K562 (cell line): ENCODE measurements at regions not wholly inside any gene's neighbourhood (a gene's known extent, or its start where the extent isn't known, plus 50 kb on each side); places are given as distances from the start of the nearest gene placed in this dataset.

ENCODE experiments used
- FOXM1 ChIP-seq, 2 experiments: fragments of 450-650 bp in 1 of 2; sonication (generic) in 1 of 2; formaldehyde crosslinking in 1 of 2; IDR thresholded peaks; 2 replicates each; pipeline versions ENCODE4 v1.6.1 to v1.9.0; 2017 to 2022; ENCODE audit warnings: low read depth in 2 of 2, mild to moderate bottlenecking in 2 of 2, missing genetic modification reagents in 1 of 2, moderate library complexity in 1 of 2
- HNRNPL ChIP-seq: fragments of 200-400 bp; formaldehyde crosslinking; IDR thresholded peaks from 2 replicates; pipeline ENCODE4 v1.6.1; 2017; ENCODE audit warnings: low read depth, mild to moderate bottlenecking, low read length
- TF ChIP-seq, protein P1 (sequence below), 2 experiments: fragments of 450-650 bp; formaldehyde crosslinking in 1 of 2; IDR thresholded peaks; 2 replicates each; pipeline versions ENCODE4 v1.4.0 to v1.6.1; 2014 to 2020; ENCODE audit warnings: mild to moderate bottlenecking in 2 of 2, borderline replicate concordance in 1 of 2, low read depth in 1 of 2

DNA sequence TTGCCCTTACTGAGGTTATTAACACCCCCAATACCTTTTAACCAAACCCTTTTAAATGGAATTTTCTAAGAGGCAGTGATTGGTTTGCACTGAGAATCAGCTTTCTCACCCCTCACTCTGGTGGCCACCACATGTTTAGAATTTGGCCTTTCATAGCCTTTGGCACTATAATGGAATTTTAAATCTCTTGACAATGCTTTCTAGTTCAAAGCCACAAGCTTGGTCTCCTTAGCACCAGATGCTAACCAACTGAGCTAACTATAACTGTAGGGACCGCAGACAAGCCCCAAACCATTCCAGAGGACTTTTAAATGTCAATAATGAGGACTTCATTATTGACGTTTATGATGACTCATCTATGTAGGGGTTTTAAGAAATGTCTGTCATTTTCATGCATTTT lies 238.7 kb upstream of the SNX7 start (continued):
- TF ChIP-seq, protein P1, sequence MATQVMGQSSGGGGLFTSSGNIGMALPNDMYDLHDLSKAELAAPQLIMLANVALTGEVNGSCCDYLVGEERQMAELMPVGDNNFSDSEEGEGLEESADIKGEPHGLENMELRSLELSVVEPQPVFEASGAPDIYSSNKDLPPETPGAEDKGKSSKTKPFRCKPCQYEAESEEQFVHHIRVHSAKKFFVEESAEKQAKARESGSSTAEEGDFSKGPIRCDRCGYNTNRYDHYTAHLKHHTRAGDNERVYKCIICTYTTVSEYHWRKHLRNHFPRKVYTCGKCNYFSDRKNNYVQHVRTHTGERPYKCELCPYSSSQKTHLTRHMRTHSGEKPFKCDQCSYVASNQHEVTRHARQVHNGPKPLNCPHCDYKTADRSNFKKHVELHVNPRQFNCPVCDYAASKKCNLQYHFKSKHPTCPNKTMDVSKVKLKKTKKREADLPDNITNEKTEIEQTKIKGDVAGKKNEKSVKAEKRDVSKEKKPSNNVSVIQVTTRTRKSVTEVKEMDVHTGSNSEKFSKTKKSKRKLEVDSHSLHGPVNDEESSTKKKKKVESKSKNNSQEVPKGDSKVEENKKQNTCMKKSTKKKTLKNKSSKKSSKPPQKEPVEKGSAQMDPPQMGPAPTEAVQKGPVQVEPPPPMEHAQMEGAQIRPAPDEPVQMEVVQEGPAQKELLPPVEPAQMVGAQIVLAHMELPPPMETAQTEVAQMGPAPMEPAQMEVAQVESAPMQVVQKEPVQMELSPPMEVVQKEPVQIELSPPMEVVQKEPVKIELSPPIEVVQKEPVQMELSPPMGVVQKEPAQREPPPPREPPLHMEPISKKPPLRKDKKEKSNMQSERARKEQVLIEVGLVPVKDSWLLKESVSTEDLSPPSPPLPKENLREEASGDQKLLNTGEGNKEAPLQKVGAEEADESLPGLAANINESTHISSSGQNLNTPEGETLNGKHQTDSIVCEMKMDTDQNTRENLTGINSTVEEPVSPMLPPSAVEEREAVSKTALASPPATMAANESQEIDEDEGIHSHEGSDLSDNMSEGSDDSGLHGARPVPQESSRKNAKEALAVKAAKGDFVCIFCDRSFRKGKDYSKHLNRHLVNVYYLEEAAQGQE (IDR thresholded peaks at IDR 0.05; ENCODE audit: borderline replicate concordance), result no peak
- TF ChIP-seq, protein P1 (CRISPR knock-in tag; IDR thresholded peaks at IDR 0.05; ENCODE audit: low read depth), result no peak
- no peak for TF ChIP-seq HNRNPL
- TF ChIP-seq FOXM1 (IDR thresholded peaks at IDR 0.05; ENCODE audit: low read depth), result no peak
- TF ChIP-seq FOXM1 (CRISPR knock-in tag; IDR thresholded peaks at IDR 0.05; ENCODE audit: low read depth), result no peak
